GM13976 (cell line): ENCODE measurements at regions not wholly inside any gene's neighbourhood (a gene's known extent, or its start where the extent isn't known, plus 50 kb on each side); places are given as distances from the start of the nearest gene placed in this dataset.

Source experiments
- DNase-seq: peaks from one replicate; pipeline ENCODE4 v3.0.0; 2012; ENCODE audit warnings: low spot score
- CTCF ChIP-seq: IDR thresholded peaks from 2 replicates; pipeline ENCODE4 v1.5.1; 2012; ENCODE audit warnings: borderline replicate concordance, mild to moderate bottlenecking; ENCODE audit not compliant: insufficient read depth; ENCODE audit errors: extremely low read depth, missing control alignments, control extremely low read depth
- in situ Hi-C: fragments of 300-500 bp; cut with MboI; formaldehyde crosslinking; loops from one replicate; pipeline ENCODE4 v1.12.0; 2022; ENCODE audit warnings: low sequenced_read_pairs, mixed read lengths, inconsistent platforms; ENCODE audit not compliant: unreplicated experiment

- in situ Hi-C loops = no loop called here
- TF ChIP-seq CTCF = no peak
- DNase-seq = no peak
Observed at GRCh38 chr14:86707071-86707470, 1177.1 kb downstream of the FLRT2 start.

GRCh38 chr14:86683561-86683960 is 1153.6 kb downstream of the FLRT2 start:
- TF ChIP-seq CTCF = no peak
- in situ Hi-C loops = no loop called here
- DNase-seq = no peak

GRCh38 chr14:86675059-86675458 is 1145.1 kb downstream of the FLRT2 start:
- DNase-seq = no peak
- no peak for TF ChIP-seq CTCF
- in situ Hi-C loops = no loop called here

- in situ Hi-C loops = no loop called here
- DNase-seq = no peak
Observed at GRCh38 chr14:86673523-86673969, 1143.6 kb downstream of the FLRT2 start.

GRCh38 chr14:86672080-86672479 is 1142.1 kb downstream of the FLRT2 start:
- in situ Hi-C loops = no loop called here
- TF ChIP-seq CTCF = no peak
- DNase-seq = no peak

More at GRCh38 chr14:86673523-86673969, 1143.6 kb downstream of the FLRT2 start:
- TF ChIP-seq CTCF = no peak

GRCh38 chr14:86665975-86666374 is 1136.0 kb downstream of the FLRT2 start:
- no peak for TF ChIP-seq CTCF
- in situ Hi-C loops = no loop called here
- no peak for DNase-seq

- no peak for DNase-seq
- TF ChIP-seq CTCF = no peak
- in situ Hi-C loops = no loop called here
Observed at GRCh38 chr14:86662334-86662733, 1132.4 kb downstream of the FLRT2 start.
